ENCODE measurements at regions not wholly inside any gene's neighbourhood (a gene's known extent, or its start where the extent isn't known, plus 50 kb on each side); places are given as distances from the start of the nearest gene placed in this dataset.

DNA sequence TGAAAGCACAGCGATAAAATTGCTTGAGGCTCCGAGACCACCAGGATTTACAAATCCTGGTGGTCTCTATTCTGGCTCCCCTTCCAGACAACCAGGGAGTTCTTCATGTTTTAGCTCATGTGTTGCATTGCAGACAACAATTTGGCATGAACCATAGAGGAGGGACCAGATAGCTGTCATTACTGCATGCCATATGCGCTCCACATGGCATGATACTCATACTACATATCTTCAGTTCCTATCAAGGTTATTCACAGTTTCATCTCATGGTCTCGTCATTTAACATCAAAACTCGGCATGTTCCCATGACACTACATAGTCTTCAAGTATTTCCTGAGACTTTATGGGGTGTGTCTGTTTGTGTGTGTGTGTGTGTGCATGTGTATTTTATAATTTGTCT is 220.3 kb downstream of the OR13H1 start:
- no peak for DNase-seq
- Mint-ChIP-seq H3K9me3 (peaks cover 23% of the 10 kb centered on the region), H3K27me3 (ENCODE audit: low read depth, poor library complexity) (no peaks in the 10 kb centered on the region), H3K27ac (no peak overlapping the region), H3K36me3 (ENCODE audit: low read depth) (peaks cover 99% of the 10 kb centered on the region), H3K4me1 (no peaks in the 10 kb centered on the region), H3K4me3 (no peak overlapping the region)
- TF ChIP-seq, protein P1, sequence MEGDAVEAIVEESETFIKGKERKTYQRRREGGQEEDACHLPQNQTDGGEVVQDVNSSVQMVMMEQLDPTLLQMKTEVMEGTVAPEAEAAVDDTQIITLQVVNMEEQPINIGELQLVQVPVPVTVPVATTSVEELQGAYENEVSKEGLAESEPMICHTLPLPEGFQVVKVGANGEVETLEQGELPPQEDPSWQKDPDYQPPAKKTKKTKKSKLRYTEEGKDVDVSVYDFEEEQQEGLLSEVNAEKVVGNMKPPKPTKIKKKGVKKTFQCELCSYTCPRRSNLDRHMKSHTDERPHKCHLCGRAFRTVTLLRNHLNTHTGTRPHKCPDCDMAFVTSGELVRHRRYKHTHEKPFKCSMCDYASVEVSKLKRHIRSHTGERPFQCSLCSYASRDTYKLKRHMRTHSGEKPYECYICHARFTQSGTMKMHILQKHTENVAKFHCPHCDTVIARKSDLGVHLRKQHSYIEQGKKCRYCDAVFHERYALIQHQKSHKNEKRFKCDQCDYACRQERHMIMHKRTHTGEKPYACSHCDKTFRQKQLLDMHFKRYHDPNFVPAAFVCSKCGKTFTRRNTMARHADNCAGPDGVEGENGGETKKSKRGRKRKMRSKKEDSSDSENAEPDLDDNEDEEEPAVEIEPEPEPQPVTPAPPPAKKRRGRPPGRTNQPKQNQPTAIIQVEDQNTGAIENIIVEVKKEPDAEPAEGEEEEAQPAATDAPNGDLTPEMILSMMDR (IDR thresholded peaks at IDR 0.05): no peak

DNA sequence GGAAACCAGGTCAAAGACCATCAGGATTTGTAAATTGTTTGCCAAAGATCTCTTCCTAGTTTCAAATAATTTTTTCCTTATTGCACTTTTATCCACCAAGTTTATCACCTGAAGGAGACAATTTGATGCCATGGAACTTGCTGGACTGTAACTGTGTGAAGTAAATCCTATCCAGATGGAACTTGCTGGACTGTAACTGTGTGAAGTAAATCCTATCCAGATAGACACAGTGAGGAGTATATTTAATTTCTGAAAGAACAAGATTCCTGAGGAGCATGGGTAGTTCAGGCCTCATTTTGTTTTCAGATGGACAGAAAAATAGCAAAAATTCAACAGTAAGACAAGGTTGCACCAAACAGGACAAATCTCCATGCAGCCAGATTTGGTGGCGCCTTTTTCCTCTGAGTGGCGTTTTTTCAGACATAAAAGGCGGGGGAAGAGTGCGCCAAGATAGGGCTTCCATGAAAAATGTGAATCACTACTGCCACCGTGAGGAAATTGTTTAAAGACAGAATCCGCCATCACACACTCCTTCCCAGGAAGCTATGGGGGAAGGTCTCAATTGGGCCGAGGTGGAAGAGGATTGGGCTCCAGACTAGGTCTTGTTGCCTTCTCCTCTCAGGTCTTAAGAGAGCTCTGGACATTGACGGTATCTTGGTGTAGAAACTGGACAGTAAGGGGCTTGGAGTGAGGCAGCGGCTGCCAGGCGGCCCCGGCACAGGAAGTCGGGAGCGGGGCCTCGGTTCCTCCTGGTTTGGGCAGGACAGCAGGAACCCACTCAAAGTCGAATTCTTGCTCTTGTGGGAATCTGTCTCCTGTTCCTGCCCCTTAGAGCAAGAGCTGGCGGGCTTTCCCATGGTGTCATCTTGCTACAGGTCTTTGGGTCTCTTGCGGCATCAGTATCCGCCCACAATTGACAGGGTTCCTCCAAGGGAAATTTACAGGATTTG is 234.7 kb downstream of the OR13H1 start:
- DNase-seq: no peak
- Mint-ChIP-seq H3K9me3 (peaks cover 5% of the 10 kb centered on the region), H3K27ac (peak overlapping the region; percentile 19), H3K36me3 (ENCODE audit: low read depth) (peaks cover 88% of the 10 kb centered on the region), H3K4me3 (no peak overlapping the region), H3K27me3 (ENCODE audit: low read depth, poor library complexity) (no peaks in the 10 kb centered on the region), H3K4me1 (no peaks in the 10 kb centered on the region)
- TF ChIP-seq, protein P1 (IDR thresholded peaks at IDR 0.05): no peak

DNA sequence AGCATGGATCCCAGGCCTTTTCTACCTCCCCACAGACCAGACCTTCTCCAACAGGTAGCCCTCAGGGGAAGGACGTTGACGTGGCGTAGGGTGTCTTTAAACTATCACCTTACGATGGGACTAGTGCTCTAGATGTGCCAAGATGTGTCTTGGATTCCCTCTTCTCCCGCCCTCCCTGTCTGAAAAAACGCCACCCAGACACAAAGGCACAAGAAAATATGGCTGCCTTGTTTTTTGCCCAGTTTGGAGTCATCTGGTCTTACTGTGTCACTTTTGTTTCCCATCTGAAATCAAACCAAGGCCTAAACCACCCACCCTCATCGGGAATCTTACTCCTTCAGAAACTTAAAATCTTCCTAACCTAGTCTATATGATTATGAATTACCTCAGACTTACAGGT is 235.4 kb downstream of the OR13H1 start:
- TF ChIP-seq, protein P1 (IDR thresholded peaks at IDR 0.05): no peak
- no peak overlapping the region for H3K4me3 Mint-ChIP-seq
- H3K36me3 Mint-ChIP-seq (ENCODE audit: low read depth): peaks cover 88% of the 10 kb centered on the region
- no peaks in the 10 kb centered on the region for H3K9me3 Mint-ChIP-seq
- no peaks in the 10 kb centered on the region for H3K4me1 Mint-ChIP-seq
- H3K27me3 Mint-ChIP-seq (ENCODE audit: low read depth, poor library complexity): no peaks in the 10 kb centered on the region
- no peak for DNase-seq
- peak overlapping the region; percentile 19 for H3K27ac Mint-ChIP-seq

DNA sequence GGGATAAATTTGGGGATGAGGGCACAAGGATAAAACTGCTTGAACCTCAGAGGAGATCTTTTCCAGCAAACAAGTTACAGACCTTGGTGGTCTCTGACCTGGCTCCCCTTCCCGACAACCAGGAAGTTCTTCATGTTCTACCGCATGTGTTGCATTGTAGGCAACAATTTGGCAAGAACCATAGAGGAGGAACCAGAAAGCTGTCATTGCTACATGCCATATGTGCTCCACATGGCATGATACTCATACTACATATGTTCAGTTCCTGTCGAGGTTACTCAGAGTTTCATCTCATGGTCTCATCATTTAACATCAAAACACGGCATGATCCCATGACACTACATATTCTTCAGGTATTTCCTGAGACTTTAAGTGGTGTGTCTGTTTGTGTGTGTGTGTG is 235.9 kb downstream of the OR13H1 start:
- Mint-ChIP-seq H3K27ac (no peak overlapping the region), H3K4me1 (no peaks in the 10 kb centered on the region), H3K36me3 (ENCODE audit: low read depth) (peaks cover 88% of the 10 kb centered on the region), H3K27me3 (ENCODE audit: low read depth, poor library complexity) (no peaks in the 10 kb centered on the region), H3K9me3 (no peaks in the 10 kb centered on the region), H3K4me3 (no peak overlapping the region)
- TF ChIP-seq, protein P1 (IDR thresholded peaks at IDR 0.05): no peak
- DNase-seq: no peak

DNA sequence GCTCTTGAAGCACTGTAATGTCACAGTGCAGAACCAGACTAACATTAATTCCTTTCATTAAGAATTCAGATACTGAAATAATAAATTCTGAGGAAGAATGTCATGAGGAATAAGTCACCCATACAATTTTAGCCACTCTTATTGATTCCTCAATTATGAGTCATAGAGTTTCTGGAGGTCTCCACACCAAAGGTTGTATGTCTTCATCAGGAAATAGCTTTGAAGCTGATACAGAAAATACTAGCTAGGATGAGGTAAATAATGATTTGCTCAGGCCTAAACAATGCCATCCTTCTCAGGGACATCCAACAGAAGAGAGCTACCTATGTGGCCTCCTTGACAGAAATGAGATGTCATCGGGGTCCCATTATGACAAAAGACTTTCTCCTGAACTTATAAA is 238.8 kb downstream of the OR13H1 start:
- H3K4me3 Mint-ChIP-seq: no peak overlapping the region
- H3K9me3 Mint-ChIP-seq: no peaks in the 10 kb centered on the region
- TF ChIP-seq, protein P1 (IDR thresholded peaks at IDR 0.05): no peak
- no peaks in the 10 kb centered on the region for H3K27me3 Mint-ChIP-seq (ENCODE audit: low read depth, poor library complexity)
- no peaks in the 10 kb centered on the region for H3K4me1 Mint-ChIP-seq
- H3K36me3 Mint-ChIP-seq (ENCODE audit: low read depth): peaks cover 86% of the 10 kb centered on the region
- DNase-seq: no peak
- no peak overlapping the region for H3K27ac Mint-ChIP-seq

Data from nephron progenitor cell (in vitro differentiated cells).